Nephron progenitor cell (in vitro differentiated cells): ENCODE measurements at regions not wholly inside any gene's neighbourhood (a gene's known extent, or its start where the extent isn't known, plus 50 kb on each side); places are given as distances from the start of the nearest gene placed in this dataset.

Experiments
- DNase-seq: peaks from one replicate; pipeline ENCODE4 v3.0.0; 2021
- H3K27ac Mint-ChIP-seq: 2 replicates; pipeline ENCODE4 v1.8.0; 2021; ENCODE audit warnings: mild to moderate bottlenecking, moderate library complexity, mixed read lengths
- H3K27me3 Mint-ChIP-seq: 2 replicates; pipeline ENCODE4 v1.8.0; 2021; ENCODE audit warnings: mild to moderate bottlenecking, low read depth, mixed read lengths; ENCODE audit not compliant: poor library complexity
- H3K36me3 Mint-ChIP-seq: 2 replicates; pipeline ENCODE4 v1.8.0; 2021; ENCODE audit warnings: low read depth, mixed read lengths
- H3K4me1 Mint-ChIP-seq: 2 replicates; pipeline ENCODE4 v1.8.0; 2021; ENCODE audit warnings: mixed read lengths
- H3K4me3 Mint-ChIP-seq: 2 replicates; pipeline ENCODE4 v1.8.0; 2021; ENCODE audit warnings: mild to moderate bottlenecking, moderate library complexity, mixed read lengths
- H3K9me3 Mint-ChIP-seq: 2 replicates; pipeline ENCODE4 v1.8.0; 2021; ENCODE audit warnings: mild to moderate bottlenecking, moderate library complexity, mixed read lengths
- CTCF ChIP-seq: fragments of 200-600 bp; sonication (generic); IDR thresholded peaks from 2 replicates; pipeline ENCODE4 v1.5.0; 2021; ENCODE audit warnings: antibody characterized with exemption

DNA sequence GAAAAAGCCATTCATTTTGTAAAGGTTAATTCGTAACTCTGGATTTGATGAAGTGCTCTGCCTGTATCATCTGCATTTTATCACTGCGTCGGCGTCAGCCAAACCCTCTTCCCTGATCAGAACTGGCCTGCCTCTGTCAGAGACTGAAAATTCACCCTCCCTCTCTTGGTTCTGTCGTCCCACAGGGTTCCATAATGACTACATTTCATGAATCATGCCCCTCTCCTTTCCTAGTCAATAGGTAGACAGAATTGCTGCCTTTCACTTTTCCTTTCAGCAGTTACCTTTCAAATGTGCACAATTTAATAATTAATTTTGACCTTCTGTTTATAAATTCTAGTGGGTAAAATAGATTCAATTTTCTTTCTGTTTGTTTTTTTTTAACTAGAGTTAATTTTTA lies 423.4 kb downstream of the RFC3 start:
- Mint-ChIP-seq H3K27ac (no peak overlapping the region), H3K4me1 (no peaks in the 10 kb centered on the region), H3K9me3 (peaks cover 21% of the 10 kb centered on the region), H3K36me3 (peaks cover 4% of the 10 kb centered on the region), H3K4me3 (no peak overlapping the region), H3K27me3 (peaks cover 2% of the 10 kb centered on the region)
- TF ChIP-seq CTCF: no peak
- DNase-seq: no peak

DNA sequence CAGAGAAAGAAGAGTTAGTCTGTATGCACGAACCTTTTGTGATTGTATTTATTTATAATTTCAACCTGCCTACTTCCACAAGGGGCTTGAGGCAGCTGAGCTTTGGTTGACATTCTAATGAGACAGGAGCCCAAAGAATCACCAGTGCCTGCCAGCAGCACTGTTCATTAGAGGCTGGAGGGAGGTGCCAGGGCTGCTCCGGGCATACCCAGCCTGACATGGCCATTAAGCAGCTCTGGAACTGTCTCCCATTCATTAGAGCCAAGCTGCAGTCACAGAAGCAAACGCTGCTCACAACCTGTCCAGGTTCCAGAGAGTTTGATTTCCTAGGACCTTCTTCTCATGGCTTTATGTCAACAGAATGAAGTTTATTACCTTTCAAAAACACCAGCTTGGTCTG lies 425.5 kb downstream of the RFC3 start:
- Mint-ChIP-seq H3K27me3 (no peaks in the 10 kb centered on the region), H3K36me3 (no peaks in the 10 kb centered on the region), H3K4me1 (no peaks in the 10 kb centered on the region), H3K27ac (no peak overlapping the region), H3K4me3 (no peak overlapping the region), H3K9me3 (peaks cover 11% of the 10 kb centered on the region)
- no peak for TF ChIP-seq CTCF
- DNase-seq: no peak

DNA sequence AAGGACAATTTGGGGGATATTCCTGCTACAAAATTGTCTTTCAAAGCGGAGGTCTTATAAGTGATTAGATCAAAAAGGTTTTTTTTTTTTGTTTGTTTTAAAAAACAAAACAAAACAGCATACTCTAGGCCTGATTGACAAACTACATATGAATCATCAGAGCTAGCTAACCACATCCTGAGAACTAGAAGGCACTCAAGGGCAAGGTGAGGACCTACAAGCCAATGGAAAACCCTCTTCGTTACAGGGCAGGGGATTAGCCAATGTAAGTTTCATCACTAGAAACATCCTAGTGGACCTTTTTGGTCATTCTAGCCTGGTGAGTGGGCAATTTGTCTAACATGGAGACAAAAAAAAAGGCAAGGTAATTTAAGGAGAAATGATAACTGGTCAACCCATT lies 428.6 kb downstream of the RFC3 start:
- Mint-ChIP-seq H3K27me3 (no peaks in the 10 kb centered on the region), H3K36me3 (no peaks in the 10 kb centered on the region), H3K27ac (no peak overlapping the region), H3K9me3 (no peaks in the 10 kb centered on the region), H3K4me3 (no peak overlapping the region), H3K4me1 (peaks cover 6% of the 10 kb centered on the region)
- no peak for TF ChIP-seq CTCF
- DNase-seq: no peak

GRCh38 chr13:34247596-34247995 lies 429.6 kb downstream of the RFC3 start:
- no peak overlapping the region for H3K4me3 Mint-ChIP-seq
- no peaks in the 10 kb centered on the region for H3K36me3 Mint-ChIP-seq
- TF ChIP-seq CTCF: no peak
- H3K27ac Mint-ChIP-seq: no peak overlapping the region
- H3K27me3 Mint-ChIP-seq: no peaks in the 10 kb centered on the region
- H3K9me3 Mint-ChIP-seq: no peaks in the 10 kb centered on the region
- no peak for DNase-seq
- H3K4me1 Mint-ChIP-seq: peaks cover 6% of the 10 kb centered on the region

DNA sequence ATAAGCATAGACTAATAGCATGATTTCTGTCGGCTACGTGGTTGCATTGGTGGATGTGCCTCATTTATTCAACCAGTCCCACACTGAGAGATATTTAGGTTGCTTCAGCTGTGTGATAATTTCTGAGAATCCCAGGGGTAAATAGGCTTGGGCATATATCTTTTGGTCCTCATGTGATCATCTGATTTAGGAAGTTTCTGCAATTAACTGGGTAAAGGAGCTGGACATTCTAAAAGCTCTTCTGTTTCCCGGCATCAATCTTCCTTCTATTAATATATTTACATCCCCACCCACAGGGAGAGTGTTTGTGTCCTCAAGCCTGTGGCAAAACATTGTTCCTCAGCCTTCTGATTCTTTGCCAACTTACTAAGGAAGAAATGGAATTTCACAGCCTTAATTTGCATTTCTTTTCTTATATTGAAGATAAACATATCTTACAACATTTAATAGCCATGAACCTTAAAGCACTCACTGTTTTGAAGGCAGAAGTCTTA lies 431.6 kb downstream of the RFC3 start:
- H3K4me1 Mint-ChIP-seq: peaks cover 6% of the 10 kb centered on the region
- DNase-seq: no peak
- no peaks in the 10 kb centered on the region for H3K27me3 Mint-ChIP-seq
- H3K36me3 Mint-ChIP-seq: no peaks in the 10 kb centered on the region
- TF ChIP-seq CTCF: no peak
- no peak overlapping the region for H3K27ac Mint-ChIP-seq
- no peak overlapping the region for H3K4me3 Mint-ChIP-seq
- peaks cover 6% of the 10 kb centered on the region for H3K9me3 Mint-ChIP-seq

- peaks cover 8% of the 10 kb centered on the region for H3K9me3 Mint-ChIP-seq
- H3K36me3 Mint-ChIP-seq: no peaks in the 10 kb centered on the region
- no peak overlapping the region for H3K4me3 Mint-ChIP-seq
- H3K27ac Mint-ChIP-seq: no peak overlapping the region
- peaks cover 6% of the 10 kb centered on the region for H3K4me1 Mint-ChIP-seq
- DNase-seq: no peak
- no peaks in the 10 kb centered on the region for H3K27me3 Mint-ChIP-seq
- TF ChIP-seq CTCF: no peak
These were observed 432.3 kb downstream of the RFC3 start for GRCh38 chr13:34250151-34250670.
